ENCODE measurements at regions not wholly inside any gene's neighbourhood (a gene's known extent, or its start where the extent isn't known, plus 50 kb on each side); places are given as distances from the start of the nearest gene placed in this dataset.

DNA sequence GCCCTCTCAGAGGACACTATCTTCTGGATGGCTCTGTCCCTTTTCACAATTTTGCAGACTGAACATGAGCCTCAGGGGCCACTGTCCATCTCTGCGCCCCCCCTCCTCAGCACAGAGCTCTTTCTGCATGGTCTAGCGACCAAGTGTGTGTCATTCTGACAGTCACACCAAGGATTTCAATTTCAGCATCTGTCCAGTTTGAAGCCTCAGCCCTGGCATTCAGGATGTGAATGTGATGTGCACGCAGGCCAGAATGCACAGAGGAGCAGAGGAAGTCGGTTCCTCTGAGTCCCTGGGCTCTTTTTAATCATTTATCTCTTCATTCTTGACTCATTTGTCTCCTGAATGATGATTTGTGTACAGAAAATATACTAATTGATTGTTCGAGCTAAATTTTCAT, 102.0 kb upstream of the PWP1 start:
- Histone ChIP-seq H3K4me3 (ENCODE audit: low read length, poor library complexity, severe bottlenecking) (no peak overlapping the region), H3K9ac (ENCODE audit: low read depth, low read length, poor library complexity, severe bottlenecking) (no peak overlapping the region), H3K4me2 (ENCODE audit: low read depth, low read length, poor library complexity, severe bottlenecking) (no peak overlapping the region), H3K36me3 (ENCODE audit: insufficient read depth, low read length) (no peaks in the 10 kb centered on the region), H2AFZ (ENCODE audit: low read length) (no peak overlapping the region), H3K9me2 (replicated peaks; ENCODE audit: low read depth, low read length) (no peaks in the 10 kb centered on the region), H3K27me3 (ENCODE audit: insufficient read depth, low read length, poor library complexity, severe bottlenecking) (no peaks in the 10 kb centered on the region), H3K79me2 (ENCODE audit: insufficient read depth, low read length) (no peaks in the 10 kb centered on the region), H4K20me1 (ENCODE audit: insufficient read depth, low read length, poor library complexity, severe bottlenecking) (no peaks in the 10 kb centered on the region), H3K9me3 (ENCODE audit: insufficient read depth, low read depth, low read length) (no peaks in the 10 kb centered on the region), H3K4me1 (ENCODE audit: insufficient read depth, low read length, poor library complexity, severe bottlenecking) (peaks cover 2% of the 10 kb centered on the region), H3F3A (ENCODE audit: low read depth) (no peaks in the 10 kb centered on the region)
- TF ChIP-seq EZH2phosphoT487 (IDR thresholded peaks at IDR 0.05; ENCODE audit: borderline replicate concordance): no peak
- TF ChIP-seq, protein P1, sequence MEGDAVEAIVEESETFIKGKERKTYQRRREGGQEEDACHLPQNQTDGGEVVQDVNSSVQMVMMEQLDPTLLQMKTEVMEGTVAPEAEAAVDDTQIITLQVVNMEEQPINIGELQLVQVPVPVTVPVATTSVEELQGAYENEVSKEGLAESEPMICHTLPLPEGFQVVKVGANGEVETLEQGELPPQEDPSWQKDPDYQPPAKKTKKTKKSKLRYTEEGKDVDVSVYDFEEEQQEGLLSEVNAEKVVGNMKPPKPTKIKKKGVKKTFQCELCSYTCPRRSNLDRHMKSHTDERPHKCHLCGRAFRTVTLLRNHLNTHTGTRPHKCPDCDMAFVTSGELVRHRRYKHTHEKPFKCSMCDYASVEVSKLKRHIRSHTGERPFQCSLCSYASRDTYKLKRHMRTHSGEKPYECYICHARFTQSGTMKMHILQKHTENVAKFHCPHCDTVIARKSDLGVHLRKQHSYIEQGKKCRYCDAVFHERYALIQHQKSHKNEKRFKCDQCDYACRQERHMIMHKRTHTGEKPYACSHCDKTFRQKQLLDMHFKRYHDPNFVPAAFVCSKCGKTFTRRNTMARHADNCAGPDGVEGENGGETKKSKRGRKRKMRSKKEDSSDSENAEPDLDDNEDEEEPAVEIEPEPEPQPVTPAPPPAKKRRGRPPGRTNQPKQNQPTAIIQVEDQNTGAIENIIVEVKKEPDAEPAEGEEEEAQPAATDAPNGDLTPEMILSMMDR (conservative IDR thresholded peaks at IDR 0.05; ENCODE audit: low read length): no peak

DNA sequence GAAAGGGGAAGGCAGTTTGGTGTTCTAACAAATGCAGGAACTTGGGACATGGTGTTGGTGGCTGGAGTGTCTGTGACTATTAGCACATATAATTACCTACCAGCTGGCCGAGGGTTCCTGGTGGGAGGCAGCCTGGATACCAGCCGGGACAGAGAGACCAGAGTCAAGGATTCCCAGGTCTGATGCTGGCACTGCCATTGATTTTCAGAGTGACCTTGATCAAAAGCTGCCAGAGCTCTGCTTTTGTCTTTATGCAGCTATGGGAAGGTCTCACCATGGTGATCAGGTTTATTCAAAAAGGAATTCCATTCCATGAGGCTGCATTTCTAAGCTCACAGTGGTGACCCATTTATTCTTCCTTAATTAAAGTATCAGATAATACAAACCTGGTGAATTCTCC, 101.0 kb upstream of the PWP1 start:
- Histone ChIP-seq H3K79me2 (ENCODE audit: insufficient read depth, low read length) (no peaks in the 10 kb centered on the region), H3K9me2 (replicated peaks; ENCODE audit: low read depth, low read length) (no peaks in the 10 kb centered on the region), H3K4me1 (ENCODE audit: insufficient read depth, low read length, poor library complexity, severe bottlenecking) (peaks cover 2% of the 10 kb centered on the region), H2AFZ (ENCODE audit: low read length) (no peak overlapping the region), H4K20me1 (ENCODE audit: insufficient read depth, low read length, poor library complexity, severe bottlenecking) (no peaks in the 10 kb centered on the region), H3K27me3 (ENCODE audit: insufficient read depth, low read length, poor library complexity, severe bottlenecking) (no peaks in the 10 kb centered on the region), H3K9ac (ENCODE audit: low read depth, low read length, poor library complexity, severe bottlenecking) (no peak overlapping the region), H3K4me2 (ENCODE audit: low read depth, low read length, poor library complexity, severe bottlenecking) (no peak overlapping the region), H3K4me3 (ENCODE audit: low read length, poor library complexity, severe bottlenecking) (no peak overlapping the region), H3K36me3 (ENCODE audit: insufficient read depth, low read length) (no peaks in the 10 kb centered on the region), H3K9me3 (ENCODE audit: insufficient read depth, low read depth, low read length) (no peaks in the 10 kb centered on the region), H3F3A (ENCODE audit: low read depth) (no peaks in the 10 kb centered on the region)
- TF ChIP-seq, protein P1 (conservative IDR thresholded peaks at IDR 0.05; ENCODE audit: low read length): no peak

DNA sequence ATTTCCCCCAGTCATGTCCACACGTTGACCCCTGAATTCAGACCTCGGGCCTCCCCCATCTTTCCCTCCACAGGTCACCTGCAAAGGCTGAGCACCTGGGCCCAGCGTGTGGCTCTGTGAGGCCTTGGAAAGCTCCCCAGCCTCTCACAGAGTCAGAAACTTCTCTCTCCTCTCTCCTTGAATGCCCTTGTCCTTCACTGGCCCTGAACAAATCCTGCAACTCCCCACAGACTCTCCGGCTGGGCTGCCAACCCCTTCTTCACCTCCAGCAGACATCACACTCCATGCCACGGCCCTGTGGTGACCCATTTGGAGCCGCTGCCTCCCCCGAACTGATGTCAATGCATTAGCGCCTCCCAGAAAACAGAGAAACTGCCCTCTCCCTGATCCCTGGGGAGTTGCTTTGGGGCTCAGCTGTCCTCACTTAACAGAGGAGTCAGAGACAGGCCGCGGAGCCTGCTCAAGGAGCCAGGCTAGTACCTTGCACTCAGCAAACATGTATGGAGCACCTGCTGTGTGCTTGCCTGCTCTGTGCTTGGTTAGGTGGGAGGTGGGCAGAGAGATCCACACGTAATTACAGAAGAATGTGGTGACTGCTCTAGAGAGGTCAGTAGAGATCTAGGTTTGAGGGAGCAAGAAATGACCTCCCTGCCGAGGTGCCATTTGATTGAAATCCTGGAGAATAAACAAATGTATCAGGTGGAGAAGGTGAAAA, 99.2 kb upstream of the PWP1 start:
- no peaks in the 10 kb centered on the region for H3K36me3 ChIP-seq (ENCODE audit: insufficient read depth, low read length)
- no peaks in the 10 kb centered on the region for H4K20me1 ChIP-seq (ENCODE audit: insufficient read depth, low read length, poor library complexity, severe bottlenecking)
- no peaks in the 10 kb centered on the region for H3K9me2 ChIP-seq (replicated peaks; ENCODE audit: low read depth, low read length)
- no peaks in the 10 kb centered on the region for H3K27me3 ChIP-seq (ENCODE audit: insufficient read depth, low read length, poor library complexity, severe bottlenecking)
- no peak overlapping the region for H3K9ac ChIP-seq (ENCODE audit: low read depth, low read length, poor library complexity, severe bottlenecking)
- H3K4me1 ChIP-seq (ENCODE audit: insufficient read depth, low read length, poor library complexity, severe bottlenecking): peaks cover 2% of the 10 kb centered on the region
- no peak overlapping the region for H2AFZ ChIP-seq (ENCODE audit: low read length)
- H3K79me2 ChIP-seq (ENCODE audit: insufficient read depth, low read length): no peaks in the 10 kb centered on the region
- no peak overlapping the region for H3K4me3 ChIP-seq (ENCODE audit: low read length, poor library complexity, severe bottlenecking)
- no peak overlapping the region for H3K4me2 ChIP-seq (ENCODE audit: low read depth, low read length, poor library complexity, severe bottlenecking)
- TF ChIP-seq EZH2phosphoT487 (IDR thresholded peaks at IDR 0.05; ENCODE audit: borderline replicate concordance): no peak
- TF ChIP-seq, protein P1 (conservative IDR thresholded peaks at IDR 0.05; ENCODE audit: low read length): no peak
- no peaks in the 10 kb centered on the region for H3F3A ChIP-seq (ENCODE audit: low read depth)
- H3K9me3 ChIP-seq (ENCODE audit: insufficient read depth, low read depth, low read length): no peaks in the 10 kb centered on the region
